HepG2 (cell line): ENCODE measurements at regions not wholly inside any gene's neighbourhood (a gene's known extent, or its start where the extent isn't known, plus 50 kb on each side); places are given as distances from the start of the nearest gene placed in this dataset.

Experiments used
- POLR2A ChIP-seq, 2 experiments: IDR thresholded peaks; 2 replicates each; pipeline ENCODE4 v1.6.1; 2011; ENCODE audit warnings: low read depth in 2 of 2, low read length in 2 of 2, mild to moderate bottlenecking in 1 of 2, moderate library complexity in 1 of 2; ENCODE audit not compliant: insufficient read depth in 1 of 2
- SRF ChIP-seq: IDR thresholded peaks from 2 replicates; pipeline ENCODE4 v1.6.1; 2011; ENCODE audit warnings: mild to moderate bottlenecking, low read depth, low read length, moderate library complexity
- ZFX ChIP-seq: sonication (generic); formaldehyde crosslinking; IDR thresholded peaks from 2 replicates; pipeline ENCODE4 v1.4.0; 2020; ENCODE audit warnings: mild to moderate bottlenecking, low read depth, missing genetic modification reagents, moderate library complexity
- TF ChIP-seq, protein P1 (sequence below): sonication (generic); formaldehyde crosslinking; conservative IDR thresholded peaks from 2 replicates; pipeline ENCODE4 v1.4.0; 2020; ENCODE audit warnings: missing genetic modification reagents
- TF ChIP-seq, protein P2 (sequence below): sonication (generic); formaldehyde crosslinking; IDR thresholded peaks from 2 replicates; pipeline ENCODE4 v1.8.1; 2022; ENCODE audit warnings: mild to moderate bottlenecking, missing genetic modification reagents

DNA sequence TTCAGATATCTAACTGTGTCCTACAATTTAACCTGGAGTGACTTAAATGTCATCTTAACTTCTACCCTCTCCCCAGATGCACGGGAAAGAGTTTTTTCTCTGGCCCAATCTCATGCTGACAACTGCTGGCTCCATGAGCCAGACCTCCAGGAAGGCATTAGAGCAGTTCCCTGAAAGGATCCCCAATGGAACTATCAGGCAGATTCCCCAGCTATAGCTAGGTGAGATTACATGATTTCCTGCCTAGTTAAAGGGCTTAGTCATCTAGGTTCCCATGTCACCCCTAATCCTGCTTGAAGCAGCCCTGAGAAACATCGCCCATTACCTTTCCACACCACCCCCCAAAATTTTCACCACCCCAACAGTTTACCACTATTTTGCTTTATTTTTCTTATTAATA, 373.5 kb upstream of the TRPC7 start:
- TF ChIP-seq, protein P1, sequence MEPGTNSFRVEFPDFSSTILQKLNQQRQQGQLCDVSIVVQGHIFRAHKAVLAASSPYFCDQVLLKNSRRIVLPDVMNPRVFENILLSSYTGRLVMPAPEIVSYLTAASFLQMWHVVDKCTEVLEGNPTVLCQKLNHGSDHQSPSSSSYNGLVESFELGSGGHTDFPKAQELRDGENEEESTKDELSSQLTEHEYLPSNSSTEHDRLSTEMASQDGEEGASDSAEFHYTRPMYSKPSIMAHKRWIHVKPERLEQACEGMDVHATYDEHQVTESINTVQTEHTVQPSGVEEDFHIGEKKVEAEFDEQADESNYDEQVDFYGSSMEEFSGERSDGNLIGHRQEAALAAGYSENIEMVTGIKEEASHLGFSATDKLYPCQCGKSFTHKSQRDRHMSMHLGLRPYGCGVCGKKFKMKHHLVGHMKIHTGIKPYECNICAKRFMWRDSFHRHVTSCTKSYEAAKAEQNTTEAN = no peak
- TF ChIP-seq POLR2A (IDR thresholded peaks at IDR 0.05; ENCODE audit: insufficient read depth in 1 of 2, low read depth in 2 of 2, low read length in 2 of 2) (no peak), ZFX (CRISPR knock-in tag) (no peak), SRF (no peak)
- TF ChIP-seq, protein P2, sequence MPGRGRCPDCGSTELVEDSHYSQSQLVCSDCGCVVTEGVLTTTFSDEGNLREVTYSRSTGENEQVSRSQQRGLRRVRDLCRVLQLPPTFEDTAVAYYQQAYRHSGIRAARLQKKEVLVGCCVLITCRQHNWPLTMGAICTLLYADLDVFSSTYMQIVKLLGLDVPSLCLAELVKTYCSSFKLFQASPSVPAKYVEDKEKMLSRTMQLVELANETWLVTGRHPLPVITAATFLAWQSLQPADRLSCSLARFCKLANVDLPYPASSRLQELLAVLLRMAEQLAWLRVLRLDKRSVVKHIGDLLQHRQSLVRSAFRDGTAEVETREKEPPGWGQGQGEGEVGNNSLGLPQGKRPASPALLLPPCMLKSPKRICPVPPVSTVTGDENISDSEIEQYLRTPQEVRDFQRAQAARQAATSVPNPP (CRISPR knock-in tag) = no peak
